HEK293 (cell line): ENCODE measurements at regions not wholly inside any gene's neighbourhood (a gene's known extent, or its start where the extent isn't known, plus 50 kb on each side); places are given as distances from the start of the nearest gene placed in this dataset.
A peak's percentile ranks its signal among the peaks of the same experiment; 100 is the strongest.

Experiments
- BCL11A ChIP-seq: fragments of 450-650 bp; formaldehyde crosslinking; IDR thresholded peaks from 2 replicates; pipeline ENCODE4 v1.5.1; 2016; ENCODE audit warnings: low read depth, missing biosample characterization, missing genetic modification characterization
- HOXD13 ChIP-seq: sonication (generic); formaldehyde crosslinking; IDR thresholded peaks from 2 replicates; pipeline ENCODE4 v1.8.0; 2022; ENCODE audit warnings: missing genetic modification reagents, borderline replicate concordance
- KLF1 ChIP-seq: fragments of 450-650 bp; formaldehyde crosslinking; IDR thresholded peaks from 2 replicates; pipeline ENCODE4 v1.5.1; 2016; ENCODE audit warnings: missing biosample characterization, missing genetic modification characterization
- MZF1 ChIP-seq: fragments of 450-650 bp; formaldehyde crosslinking; IDR thresholded peaks from 2 replicates; pipeline ENCODE4 v1.5.1; 2017; ENCODE audit warnings: missing biosample characterization, missing genetic modification characterization, borderline replicate concordance
- OSR2 ChIP-seq: fragments of 450-650 bp; formaldehyde crosslinking; IDR thresholded peaks from 2 replicates; pipeline ENCODE4 v1.5.1; 2016; ENCODE audit warnings: missing biosample characterization, missing genetic modification characterization
- PRDM1 ChIP-seq: fragments of 450-650 bp; formaldehyde crosslinking; IDR thresholded peaks from 2 replicates; pipeline ENCODE4; 2016; ENCODE audit warnings: missing biosample characterization, missing genetic modification characterization
- PRDM4 ChIP-seq: fragments of 450-650 bp; formaldehyde crosslinking; IDR thresholded peaks from 2 replicates; pipeline ENCODE4 v1.5.1; 2017; ENCODE audit warnings: missing biosample characterization, missing genetic modification characterization
- RBAK ChIP-seq: fragments of 450-650 bp; formaldehyde crosslinking; IDR thresholded peaks from 2 replicates; pipeline ENCODE4 v1.5.1; 2016; ENCODE audit warnings: missing biosample characterization, missing genetic modification characterization
- ZBTB49 ChIP-seq: fragments of 450-650 bp; formaldehyde crosslinking; IDR thresholded peaks from 2 replicates; pipeline ENCODE4 v1.5.1; 2016; ENCODE audit warnings: missing biosample characterization, missing genetic modification characterization, low read depth
- ZBTB8A ChIP-seq: fragments of 450-650 bp; formaldehyde crosslinking; IDR thresholded peaks from 2 replicates; pipeline ENCODE4 v1.5.1; 2016; ENCODE audit warnings: missing biosample characterization, missing genetic modification characterization
- ZFHX2 ChIP-seq: fragments of 450-650 bp; formaldehyde crosslinking; conservative IDR thresholded peaks from 2 replicates; pipeline ENCODE4 v1.5.1; 2016; ENCODE audit warnings: missing biosample characterization, missing genetic modification characterization
- ZFP37 ChIP-seq: fragments of 450-650 bp; formaldehyde crosslinking; IDR thresholded peaks from 2 replicates; pipeline ENCODE4 v1.5.1; 2016; ENCODE audit warnings: missing biosample characterization, missing genetic modification characterization
- ZNF112 ChIP-seq: fragments of 450-650 bp; formaldehyde crosslinking; IDR thresholded peaks from 2 replicates; pipeline ENCODE4 v1.5.0; 2017; ENCODE audit warnings: missing biosample characterization, missing genetic modification characterization
- ZNF18 ChIP-seq: fragments of 450-650 bp; formaldehyde crosslinking; IDR thresholded peaks from 2 replicates; pipeline ENCODE4 v1.5.1; 2016; ENCODE audit warnings: missing biosample characterization, missing genetic modification characterization
- ZNF214 ChIP-seq: fragments of 450-650 bp; formaldehyde crosslinking; IDR thresholded peaks from 2 replicates; pipeline ENCODE4 v1.5.1; 2017; ENCODE audit warnings: missing biosample characterization, mild to moderate bottlenecking, missing genetic modification characterization, borderline replicate concordance
- ZNF23 ChIP-seq: fragments of 450-650 bp; formaldehyde crosslinking; IDR thresholded peaks from 2 replicates; pipeline ENCODE4 v1.5.1; 2016; ENCODE audit warnings: missing biosample characterization, missing genetic modification characterization, borderline replicate concordance
- ZNF521 ChIP-seq: fragments of 450-650 bp; formaldehyde crosslinking; IDR thresholded peaks from 2 replicates; pipeline ENCODE4 v1.5.1; 2017; ENCODE audit warnings: missing biosample characterization, mild to moderate bottlenecking, missing genetic modification characterization
- ZNF530 ChIP-seq: fragments of 450-650 bp; formaldehyde crosslinking; IDR thresholded peaks from 2 replicates; pipeline ENCODE4 v1.5.1; 2016; ENCODE audit warnings: low read depth, missing biosample characterization, missing genetic modification characterization
- ZNF600 ChIP-seq: fragments of 450-650 bp; formaldehyde crosslinking; IDR thresholded peaks from 2 replicates; pipeline ENCODE4 v1.5.1; 2016; ENCODE audit warnings: missing biosample characterization, missing genetic modification characterization
- ZNF664 ChIP-seq: fragments of 450-650 bp; formaldehyde crosslinking; IDR thresholded peaks from 2 replicates; pipeline ENCODE4 v1.5.1; 2016; ENCODE audit warnings: missing biosample characterization, missing genetic modification characterization
- ZNF701 ChIP-seq: fragments of 450-650 bp; formaldehyde crosslinking; IDR thresholded peaks from 2 replicates; pipeline ENCODE4 v1.5.1; 2016; ENCODE audit warnings: missing biosample characterization, missing genetic modification characterization
- ZNF776 ChIP-seq: fragments of 450-650 bp; formaldehyde crosslinking; IDR thresholded peaks from 2 replicates; pipeline ENCODE4 v1.5.0; 2017; ENCODE audit warnings: missing biosample characterization, missing genetic modification characterization, borderline replicate concordance
- ZSCAN23 ChIP-seq: fragments of 450-650 bp; formaldehyde crosslinking; IDR thresholded peaks from 2 replicates; pipeline ENCODE4 v1.5.1; 2016; ENCODE audit warnings: missing biosample characterization, missing genetic modification characterization
- TF ChIP-seq, protein P1 (sequence below): fragments of 450-650 bp; formaldehyde crosslinking; IDR thresholded peaks from 2 replicates; pipeline ENCODE4 v1.5.0; 2017; ENCODE audit warnings: missing biosample characterization, missing genetic modification characterization, borderline replicate concordance
- TF ChIP-seq, protein P2 (sequence below): fragments of 450-650 bp; formaldehyde crosslinking; conservative IDR thresholded peaks from 2 replicates; pipeline ENCODE4 v1.5.1; 2016; ENCODE audit warnings: low read depth, missing biosample characterization, missing genetic modification characterization

DNA sequence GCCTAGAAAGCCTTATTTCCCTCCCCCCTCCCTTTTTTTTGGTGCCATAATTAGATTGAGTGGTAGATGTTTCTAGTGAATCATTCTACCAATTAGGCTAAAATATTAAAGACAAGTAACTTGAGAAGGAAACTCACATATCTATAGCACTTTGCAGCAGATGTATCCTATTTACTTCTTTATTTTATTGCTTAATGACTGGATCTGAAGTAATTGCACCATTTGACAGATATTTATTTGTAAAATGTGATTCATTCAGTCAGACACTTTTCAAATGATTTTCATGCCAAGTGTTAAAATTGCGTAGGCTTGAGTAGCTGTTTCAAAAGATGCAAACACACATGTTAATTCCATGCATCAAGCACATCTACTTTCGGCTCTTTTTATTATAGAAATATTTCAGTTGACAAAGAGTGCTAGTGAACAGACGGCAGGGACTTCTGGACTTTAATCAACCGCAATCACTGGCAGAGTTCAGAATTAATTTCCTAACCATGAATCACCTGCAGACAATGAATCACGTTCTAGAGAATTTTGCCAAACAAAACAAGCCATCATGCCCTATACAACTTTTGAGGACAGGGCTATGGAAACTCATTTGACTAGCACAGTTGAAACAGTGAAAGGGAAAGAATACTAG is 636.8 kb downstream of the MECOM start (continued):
- no peak for TF ChIP-seq ZBTB49 (tag by site-specific recombination)
- no peak for TF ChIP-seq ZNF112 (tag by site-specific recombination)
- TF ChIP-seq ZSCAN23 (tag by site-specific recombination) = peak; percentile 50; the same call in 1 of the 2 replicates
- peak; percentile 23; the same call in 1 of the 2 replicates for TF ChIP-seq ZNF600 (tag by site-specific recombination)
- TF ChIP-seq ZNF18 = no peak
- TF ChIP-seq ZNF23 = no peak
- peak; percentile 71 for TF ChIP-seq BCL11A
- no peak for TF ChIP-seq KLF1
- no peak for TF ChIP-seq ZNF521 (tag by site-specific recombination)
- TF ChIP-seq ZNF530 (tag by site-specific recombination) = no peak
- no peak for TF ChIP-seq ZFHX2
- TF ChIP-seq RBAK = no peak
- no peak for TF ChIP-seq MZF1 (tag by site-specific recombination)
- TF ChIP-seq, protein P1, sequence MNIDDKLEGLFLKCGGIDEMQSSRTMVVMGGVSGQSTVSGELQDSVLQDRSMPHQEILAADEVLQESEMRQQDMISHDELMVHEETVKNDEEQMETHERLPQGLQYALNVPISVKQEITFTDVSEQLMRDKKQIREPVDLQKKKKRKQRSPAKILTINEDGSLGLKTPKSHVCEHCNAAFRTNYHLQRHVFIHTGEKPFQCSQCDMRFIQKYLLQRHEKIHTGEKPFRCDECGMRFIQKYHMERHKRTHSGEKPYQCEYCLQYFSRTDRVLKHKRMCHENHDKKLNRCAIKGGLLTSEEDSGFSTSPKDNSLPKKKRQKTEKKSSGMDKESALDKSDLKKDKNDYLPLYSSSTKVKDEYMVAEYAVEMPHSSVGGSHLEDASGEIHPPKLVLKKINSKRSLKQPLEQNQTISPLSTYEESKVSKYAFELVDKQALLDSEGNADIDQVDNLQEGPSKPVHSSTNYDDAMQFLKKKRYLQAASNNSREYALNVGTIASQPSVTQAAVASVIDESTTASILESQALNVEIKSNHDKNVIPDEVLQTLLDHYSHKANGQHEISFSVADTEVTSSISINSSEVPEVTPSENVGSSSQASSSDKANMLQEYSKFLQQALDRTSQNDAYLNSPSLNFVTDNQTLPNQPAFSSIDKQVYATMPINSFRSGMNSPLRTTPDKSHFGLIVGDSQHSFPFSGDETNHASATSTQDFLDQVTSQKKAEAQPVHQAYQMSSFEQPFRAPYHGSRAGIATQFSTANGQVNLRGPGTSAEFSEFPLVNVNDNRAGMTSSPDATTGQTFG (tag by site-specific recombination) = no peak
- 0 out of 2 replicates have a peak, but pooled peaks have one; percentile 7 for TF ChIP-seq ZBTB8A (tag by site-specific recombination)
- TF ChIP-seq, protein P2, sequence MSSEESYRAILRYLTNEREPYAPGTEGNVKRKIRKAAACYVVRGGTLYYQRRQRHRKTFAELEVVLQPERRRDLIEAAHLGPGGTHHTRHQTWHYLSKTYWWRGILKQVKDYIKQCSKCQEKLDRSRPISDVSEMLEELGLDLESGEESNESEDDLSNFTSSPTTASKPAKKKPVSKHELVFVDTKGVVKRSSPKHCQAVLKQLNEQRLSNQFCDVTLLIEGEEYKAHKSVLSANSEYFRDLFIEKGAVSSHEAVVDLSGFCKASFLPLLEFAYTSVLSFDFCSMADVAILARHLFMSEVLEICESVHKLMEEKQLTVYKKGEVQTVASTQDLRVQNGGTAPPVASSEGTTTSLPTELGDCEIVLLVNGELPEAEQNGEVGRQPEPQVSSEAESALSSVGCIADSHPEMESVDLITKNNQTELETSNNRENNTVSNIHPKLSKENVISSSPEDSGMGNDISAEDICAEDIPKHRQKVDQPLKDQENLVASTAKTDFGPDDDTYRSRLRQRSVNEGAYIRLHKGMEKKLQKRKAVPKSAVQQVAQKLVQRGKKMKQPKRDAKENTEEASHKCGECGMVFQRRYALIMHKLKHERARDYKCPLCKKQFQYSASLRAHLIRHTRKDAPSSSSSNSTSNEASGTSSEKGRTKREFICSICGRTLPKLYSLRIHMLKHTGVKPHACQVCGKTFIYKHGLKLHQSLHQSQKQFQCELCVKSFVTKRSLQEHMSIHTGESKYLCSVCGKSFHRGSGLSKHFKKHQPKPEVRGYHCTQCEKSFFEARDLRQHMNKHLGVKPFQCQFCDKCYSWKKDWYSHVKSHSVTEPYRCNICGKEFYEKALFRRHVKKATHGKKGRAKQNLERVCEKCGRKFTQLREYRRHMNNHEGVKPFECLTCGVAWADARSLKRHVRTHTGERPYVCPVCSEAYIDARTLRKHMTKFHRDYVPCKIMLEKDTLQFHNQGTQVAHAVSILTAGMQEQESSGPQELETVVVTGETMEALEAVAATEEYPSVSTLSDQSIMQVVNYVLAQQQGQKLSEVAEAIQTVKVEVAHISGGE (tag by site-specific recombination) = no peak
- no peak for TF ChIP-seq HOXD13 (CRISPR knock-in tag)
- TF ChIP-seq ZNF701 = no peak
- TF ChIP-seq PRDM1 (tag by site-specific recombination) = peak; percentile 76
- TF ChIP-seq ZNF214 = no peak
- TF ChIP-seq PRDM4 = peak; percentile 91
- TF ChIP-seq ZNF776 (tag by site-specific recombination) = no peak
- TF ChIP-seq OSR2 = peak; percentile 81; the same call in 1 of the 2 replicates
- no peak for TF ChIP-seq ZFP37 (tag by site-specific recombination)
- no peak for TF ChIP-seq ZNF664 (tag by site-specific recombination)
